HG03066 (cell line): ENCODE measurements at regions not wholly inside any gene's neighbourhood (a gene's known extent, or its start where the extent isn't known, plus 50 kb on each side); places are given as distances from the start of the nearest gene placed in this dataset.

ENCODE experiments used
- ATAC-seq: cut with Tn5 transposase; IDR thresholded peaks from one replicate; pipeline ENCODE4 v1.9.1; 2021; ENCODE audit warnings: low read depth; ENCODE audit not compliant: unreplicated experiment

- ATAC-seq, result no peak
These were observed 899.1 kb upstream of the ZWINT start for GRCh38 chr10:57260175-57260574.

GRCh38 chr10:57249615-57250281, 888.7 kb upstream of the ZWINT start:
- ATAC-seq, result no peak

DNA sequence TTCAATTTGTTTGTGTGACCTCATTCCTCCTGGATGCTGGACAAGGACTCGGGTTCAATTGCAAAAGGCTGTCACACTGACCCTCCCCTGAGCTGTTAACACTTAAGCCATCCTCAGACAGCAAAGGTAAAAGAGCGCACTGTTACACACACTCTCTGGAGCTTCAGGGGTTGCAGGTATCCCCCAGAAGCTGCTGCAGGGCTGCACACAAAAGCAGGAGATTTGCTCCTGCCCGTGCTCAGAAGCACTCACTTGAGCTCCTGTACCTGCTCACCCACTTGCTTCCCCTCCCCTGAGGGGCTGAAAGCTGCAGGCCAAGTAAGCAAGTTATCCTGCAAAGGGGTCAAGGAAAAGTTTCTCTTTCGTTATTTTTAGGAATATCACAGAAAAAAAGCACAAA, 886.2 kb upstream of the ZWINT start:
- ATAC-seq, result no peak

DNA sequence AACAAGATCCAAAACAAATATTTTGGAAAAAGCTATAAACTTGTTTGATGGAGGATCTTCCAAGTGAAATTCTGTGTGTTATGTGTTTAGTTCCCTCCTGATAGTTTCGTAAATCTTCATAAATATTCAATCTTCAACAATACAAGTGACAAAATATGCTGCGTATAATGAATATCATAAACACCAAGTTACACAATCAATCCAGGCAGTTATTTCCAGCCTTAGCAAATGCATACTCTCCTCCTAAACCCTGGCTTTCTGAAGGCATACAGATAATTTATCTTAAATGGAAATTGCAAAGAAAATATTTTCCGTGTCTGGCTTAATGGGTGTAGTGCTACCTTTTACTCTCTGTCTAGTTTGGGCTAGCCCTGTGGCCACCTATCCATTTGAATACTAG, 864.9 kb upstream of the ZWINT start:
- ATAC-seq, result no peak

GRCh38 chr10:57224811-57225210, 863.8 kb upstream of the ZWINT start:
- ATAC-seq, result no peak

- no peak for ATAC-seq
These were observed 861.5 kb upstream of the ZWINT start for GRCh38 chr10:57222603-57223002.

DNA sequence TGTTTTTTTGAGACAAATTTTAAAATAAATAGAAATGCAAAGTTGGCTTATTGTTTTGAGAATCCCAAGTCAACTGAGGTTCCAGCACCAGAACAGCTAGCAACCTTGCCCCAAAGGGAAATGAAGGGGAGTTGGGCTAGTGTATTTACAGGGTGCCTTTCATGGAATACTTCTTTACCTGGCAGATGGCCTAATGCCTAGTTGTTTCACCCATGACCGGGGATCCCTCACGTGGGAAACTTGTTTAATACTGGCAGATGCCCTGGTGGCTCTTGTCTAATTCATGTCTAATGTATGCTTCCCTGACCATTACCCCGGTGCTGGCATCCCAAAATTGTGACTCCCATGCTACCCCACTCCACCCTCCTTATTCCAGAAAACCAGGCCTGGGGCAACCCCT, 861.1 kb upstream of the ZWINT start:
- no peak for ATAC-seq

DNA sequence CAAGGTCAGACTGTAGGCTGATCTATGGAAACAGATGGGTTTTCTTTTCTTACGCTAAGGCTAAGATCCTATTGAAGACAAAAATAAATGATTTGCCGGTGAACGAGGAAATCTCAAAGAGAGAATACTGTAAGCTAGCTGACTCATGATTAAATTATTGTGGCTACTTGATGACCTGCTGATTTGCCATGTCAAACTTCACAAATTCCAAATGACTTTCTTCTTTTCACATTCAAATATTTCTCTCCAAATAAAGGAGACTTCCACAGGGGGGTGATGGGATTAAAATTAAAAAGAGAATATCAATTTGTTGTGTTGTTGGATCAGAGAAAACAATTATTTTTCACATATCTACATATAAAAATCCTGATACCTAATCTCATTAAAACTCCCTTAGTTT, 860.6 kb upstream of the ZWINT start:
- ATAC-seq, result no peak

DNA sequence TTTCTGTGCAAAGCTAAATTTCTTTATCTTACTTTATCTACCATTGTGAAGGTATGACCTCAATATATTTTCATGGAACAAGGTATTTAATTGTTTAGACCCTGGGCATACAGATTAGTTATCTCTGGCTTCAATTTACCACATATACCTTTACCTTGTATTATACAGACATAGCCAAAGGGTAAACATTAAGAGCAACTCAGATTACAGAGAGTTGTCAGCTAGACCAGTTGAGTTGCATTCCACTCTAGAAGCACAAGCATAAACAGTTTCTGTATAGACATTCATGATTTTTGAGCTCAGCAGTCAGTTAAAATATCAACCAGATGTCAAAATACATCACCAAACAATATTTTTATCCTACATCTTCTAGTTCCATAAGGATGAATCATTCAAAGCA, 857.3 kb upstream of the ZWINT start:
- ATAC-seq, result no peak

DNA sequence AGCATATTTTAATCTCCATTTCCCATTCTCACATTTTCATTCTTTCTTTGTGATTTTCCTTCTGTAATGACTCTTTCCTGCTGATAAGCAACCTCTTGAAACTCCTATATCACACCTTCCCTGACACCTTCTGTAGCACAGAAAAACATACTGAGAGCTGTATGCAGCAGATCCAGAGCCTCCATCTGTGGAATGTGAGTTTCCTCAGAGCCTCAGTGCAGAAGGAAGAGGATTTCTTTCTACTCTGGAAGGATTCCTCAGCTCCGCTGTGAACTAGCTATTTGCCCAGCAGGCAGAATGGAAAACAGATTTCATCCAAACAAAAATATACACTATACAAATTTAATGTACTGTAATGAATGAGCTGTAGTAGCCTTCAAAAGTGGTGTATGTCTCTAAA, 841.3 kb upstream of the ZWINT start:
- ATAC-seq, result no peak

GRCh38 chr10:57188846-57189245, 827.8 kb upstream of the ZWINT start:
- no peak for ATAC-seq

DNA sequence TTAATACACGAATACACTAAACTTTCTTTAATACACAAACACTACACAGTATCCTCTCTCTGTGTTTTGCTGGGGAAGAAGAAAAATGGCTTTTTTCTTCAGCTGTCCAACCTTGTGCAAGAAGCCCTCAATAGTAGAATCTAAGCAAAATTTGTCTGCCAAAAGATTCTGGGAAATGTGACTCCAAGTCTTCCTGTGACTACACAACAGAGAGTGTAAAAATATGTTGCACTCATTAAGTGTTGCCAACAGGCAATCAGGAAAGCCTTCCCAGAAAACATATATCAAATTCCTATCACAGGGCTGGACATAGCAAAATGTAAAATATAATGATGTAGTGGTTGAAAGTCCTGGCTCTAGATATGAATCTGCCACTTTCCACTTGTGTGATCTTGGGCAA, 825.1 kb upstream of the ZWINT start:
- no peak for ATAC-seq

- ATAC-seq, result no peak
These were observed 808.5 kb upstream of the ZWINT start for GRCh38 chr10:57169597-57169996.

- no peak for ATAC-seq
These were observed 807.7 kb upstream of the ZWINT start for GRCh38 chr10:57168611-57169240.

- no peak for ATAC-seq
These were observed 804.6 kb upstream of the ZWINT start for GRCh38 chr10:57165671-57166070.

GRCh38 chr10:57162231-57162630, 801.2 kb upstream of the ZWINT start:
- ATAC-seq, result no peak

- ATAC-seq, result no peak
These were observed 800.1 kb upstream of the ZWINT start for GRCh38 chr10:57161157-57161556.

- no peak for ATAC-seq
These were observed 784.5 kb upstream of the ZWINT start for GRCh38 chr10:57145548-57145947.

- no peak for ATAC-seq
These were observed 782.0 kb upstream of the ZWINT start for GRCh38 chr10:57142925-57143576.

- ATAC-seq, result no peak
These were observed 780.6 kb upstream of the ZWINT start for GRCh38 chr10:57141708-57142107.

- no peak for ATAC-seq
These were observed 758.6 kb upstream of the ZWINT start for GRCh38 chr10:57119684-57120083.

DNA sequence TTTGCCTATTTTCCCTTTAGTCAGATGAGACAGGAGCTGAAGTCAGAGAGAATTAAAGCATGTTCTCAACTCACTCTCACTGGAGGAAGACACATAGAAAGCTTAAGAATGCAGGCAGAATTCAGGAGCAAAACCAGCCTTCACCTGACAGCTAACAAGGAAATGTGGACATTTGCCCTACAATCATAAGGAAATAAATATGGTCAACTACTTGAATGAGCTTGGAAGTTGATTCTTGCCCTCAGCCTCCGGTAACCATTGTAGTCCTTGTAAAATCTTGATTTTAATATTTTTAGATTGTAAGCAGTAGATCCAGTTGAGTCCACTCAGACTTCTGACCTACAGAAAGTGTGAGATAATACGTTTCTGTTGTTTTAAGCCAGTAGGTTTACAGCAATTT, 752.5 kb upstream of the ZWINT start:
- no peak for ATAC-seq
